Right renal pelvis (tissue), 4 donors: ENCODE measurements at regions not wholly inside any gene's neighbourhood (a gene's known extent, or its start where the extent isn't known, plus 50 kb on each side); places are given as distances from the start of the nearest gene placed in this dataset.

Source experiments
- DNase-seq, 4 donors: peaks; one replicate each; pipeline ENCODE4 v3.0.0-alpha.2; 2013; ENCODE audit warnings: low read depth in 4 of 4, low spot score in 3 of 4, missing footprints in 1 of 4

DNA sequence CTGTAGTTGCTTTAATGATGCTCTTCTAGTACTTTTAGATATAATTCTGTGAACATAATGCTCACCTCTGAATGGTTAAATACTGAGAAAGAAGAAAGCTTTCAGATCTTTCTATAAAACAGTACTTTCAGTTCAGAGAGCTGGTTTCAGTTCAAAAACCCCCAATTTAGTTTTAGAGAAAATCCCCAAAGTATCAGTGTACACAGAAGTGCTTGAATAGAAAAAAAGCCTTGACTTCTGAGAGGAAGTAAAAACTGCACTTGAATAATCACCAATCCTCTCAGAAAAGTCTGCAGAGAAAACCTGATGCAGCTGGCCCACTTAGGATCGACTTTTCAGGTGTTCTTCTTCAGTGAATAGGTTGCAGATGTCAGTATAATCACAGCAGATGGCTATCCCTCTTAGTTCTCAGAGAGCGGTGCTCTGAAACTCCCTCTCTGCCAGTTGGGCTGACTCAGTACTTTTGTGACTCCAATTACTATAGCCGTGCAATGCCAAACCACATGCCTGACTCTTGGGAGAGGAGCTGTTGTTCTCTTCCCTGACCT is 616.3 kb downstream of the LRFN5 start:
- no peak for DNase-seq

DNA sequence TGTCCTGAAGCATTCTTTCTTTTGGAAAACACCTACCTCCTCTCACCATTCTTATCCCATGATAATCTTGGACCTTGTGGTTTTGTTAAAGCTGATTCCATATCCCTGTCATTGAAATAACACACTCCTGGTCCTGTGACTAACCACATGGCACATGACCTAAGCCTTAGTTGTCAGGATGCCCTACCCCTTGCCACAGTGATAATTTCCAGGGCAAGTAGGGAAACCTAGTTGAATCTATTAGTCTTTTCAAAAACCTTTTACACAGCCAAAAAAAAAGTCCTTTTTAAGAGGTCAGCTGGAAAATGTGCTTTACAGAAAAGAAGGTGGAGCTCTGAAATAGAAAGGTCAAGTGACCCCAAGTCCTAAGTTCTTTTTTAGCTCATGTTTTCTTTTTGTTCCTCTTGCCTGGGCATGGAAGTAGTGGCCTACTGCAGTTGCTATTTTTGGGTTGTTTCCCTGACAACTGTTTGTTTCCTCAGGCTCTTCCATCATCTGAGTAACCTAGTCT is 608.4 kb downstream of the LRFN5 start:
- DNase-seq = no peak

DNA sequence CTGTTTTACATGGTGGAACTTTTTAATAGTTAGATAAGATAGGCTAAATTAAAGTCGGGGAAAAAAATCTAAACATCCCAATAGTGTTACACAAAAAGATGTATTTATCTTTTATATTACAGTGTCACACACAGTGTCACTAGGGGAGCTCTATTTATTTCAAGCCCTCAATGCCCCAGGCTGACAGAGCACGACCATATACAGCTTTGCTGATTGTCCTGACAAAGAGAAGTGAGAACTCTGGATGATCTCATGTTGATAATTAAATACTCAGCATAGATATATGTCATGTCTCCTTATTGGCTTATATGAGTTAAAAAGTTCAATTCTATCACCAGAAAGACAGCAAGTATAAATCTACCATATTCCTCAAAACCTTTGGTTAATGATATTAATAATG is 594.3 kb downstream of the LRFN5 start:
- no peak for DNase-seq

GRCh38 chr14:42198010-42198409 is 591.3 kb downstream of the LRFN5 start:
- DNase-seq = no peak

GRCh38 chr14:42192738-42193653 is 586.3 kb downstream of the LRFN5 start:
- no peak for DNase-seq

DNA sequence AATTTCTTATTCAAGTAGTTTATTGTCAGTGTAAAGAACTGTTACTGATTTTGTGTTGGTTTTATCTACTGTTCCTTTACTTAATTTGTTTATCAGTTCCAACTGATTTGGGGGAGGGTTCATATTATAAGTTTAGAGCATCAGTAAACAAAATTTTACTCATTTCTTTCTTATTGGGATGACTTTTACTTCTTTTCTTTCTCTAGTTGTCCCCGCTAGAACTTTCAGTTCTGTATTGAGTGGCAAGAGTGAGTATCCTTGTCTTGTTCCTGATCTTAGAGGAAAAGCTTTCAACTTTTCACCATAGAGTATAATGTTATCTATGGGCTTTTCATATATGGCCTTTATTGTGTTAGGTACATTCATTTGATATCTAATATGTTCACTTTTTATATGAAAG is 584.1 kb downstream of the LRFN5 start:
- no peak for DNase-seq

DNA sequence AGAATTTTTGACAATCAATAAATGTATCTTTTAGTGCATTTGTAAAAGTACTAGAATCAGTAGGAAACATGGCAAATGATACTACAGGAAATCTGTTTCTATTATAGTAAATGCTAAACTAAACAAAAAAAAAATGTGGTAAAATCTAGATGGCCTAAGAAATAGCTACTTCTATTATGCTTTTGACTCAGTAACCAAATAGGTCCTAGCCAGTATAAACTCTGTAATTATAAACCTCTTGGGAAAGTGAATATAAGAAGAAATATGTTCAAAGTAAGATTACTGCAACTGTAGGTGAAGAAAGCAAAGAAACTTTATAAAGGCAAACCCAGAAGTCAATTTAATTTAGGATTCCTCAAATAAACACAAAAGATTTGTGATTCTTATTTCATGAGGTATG is 581.2 kb downstream of the LRFN5 start:
- DNase-seq = no peak

GRCh38 chr14:42185718-42186117 is 579.0 kb downstream of the LRFN5 start:
- no peak for DNase-seq

GRCh38 chr14:42174357-42174756 is 567.7 kb downstream of the LRFN5 start:
- no peak for DNase-seq

DNA sequence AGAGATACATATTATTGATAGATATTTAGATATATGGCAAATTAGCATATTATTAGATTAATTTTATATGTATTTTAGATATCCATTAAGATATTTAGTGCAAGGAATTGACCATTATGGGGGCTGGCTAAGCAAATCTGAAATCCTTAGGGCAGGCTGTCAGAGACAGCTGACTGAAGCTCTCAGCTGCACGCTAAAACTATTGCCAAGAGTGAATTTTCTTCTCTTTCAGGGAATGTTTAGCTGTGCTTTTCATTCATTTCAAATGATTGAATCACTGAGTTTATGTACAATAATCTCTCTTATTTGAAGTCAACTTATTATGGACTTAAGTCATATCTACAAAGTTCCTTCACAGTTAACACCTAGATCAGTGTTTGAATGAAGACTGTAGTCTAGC is 566.5 kb downstream of the LRFN5 start:
- DNase-seq = no peak

GRCh38 chr14:42172304-42172703 is 565.6 kb downstream of the LRFN5 start:
- no peak for DNase-seq

DNA sequence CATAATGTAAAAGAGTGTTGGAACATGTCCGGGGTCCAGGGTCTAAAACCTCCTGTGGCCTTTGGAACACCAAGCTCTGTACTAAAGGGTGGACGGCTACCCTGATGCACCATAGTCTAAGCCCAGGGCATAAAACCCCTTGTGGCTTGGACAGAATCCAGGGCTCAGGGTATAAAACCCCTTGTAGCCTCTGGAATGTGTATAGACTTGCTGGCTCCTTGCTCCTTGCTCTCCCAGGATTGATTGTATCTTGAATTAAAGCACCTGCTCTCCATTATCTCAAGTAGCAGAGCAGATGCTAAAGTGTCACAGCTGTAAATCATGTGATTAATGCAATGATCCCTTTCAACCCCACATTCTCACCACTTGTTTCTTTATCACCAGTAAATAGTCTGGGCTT is 556.5 kb downstream of the LRFN5 start:
- no peak for DNase-seq

DNA sequence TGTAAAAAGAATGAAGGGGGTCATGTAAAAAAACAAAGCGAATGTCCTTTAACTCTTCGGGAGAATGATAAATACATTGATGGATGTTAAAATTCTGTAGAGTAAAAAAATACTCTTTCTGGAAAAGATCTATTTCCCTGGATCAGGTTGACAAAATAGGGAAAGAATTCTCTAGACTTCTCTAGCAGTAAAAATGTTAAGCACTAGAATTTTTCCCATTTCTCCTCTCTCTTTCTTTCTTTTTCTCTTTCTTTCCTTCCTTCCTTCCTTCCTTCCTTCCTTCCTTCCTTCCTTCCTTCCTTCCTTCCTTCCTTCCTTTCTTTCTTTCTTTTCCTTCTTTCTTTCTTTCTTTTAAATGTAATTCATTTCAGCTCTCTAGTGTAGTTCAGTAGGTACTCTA is 552.5 kb downstream of the LRFN5 start:
- DNase-seq = no peak

DNA sequence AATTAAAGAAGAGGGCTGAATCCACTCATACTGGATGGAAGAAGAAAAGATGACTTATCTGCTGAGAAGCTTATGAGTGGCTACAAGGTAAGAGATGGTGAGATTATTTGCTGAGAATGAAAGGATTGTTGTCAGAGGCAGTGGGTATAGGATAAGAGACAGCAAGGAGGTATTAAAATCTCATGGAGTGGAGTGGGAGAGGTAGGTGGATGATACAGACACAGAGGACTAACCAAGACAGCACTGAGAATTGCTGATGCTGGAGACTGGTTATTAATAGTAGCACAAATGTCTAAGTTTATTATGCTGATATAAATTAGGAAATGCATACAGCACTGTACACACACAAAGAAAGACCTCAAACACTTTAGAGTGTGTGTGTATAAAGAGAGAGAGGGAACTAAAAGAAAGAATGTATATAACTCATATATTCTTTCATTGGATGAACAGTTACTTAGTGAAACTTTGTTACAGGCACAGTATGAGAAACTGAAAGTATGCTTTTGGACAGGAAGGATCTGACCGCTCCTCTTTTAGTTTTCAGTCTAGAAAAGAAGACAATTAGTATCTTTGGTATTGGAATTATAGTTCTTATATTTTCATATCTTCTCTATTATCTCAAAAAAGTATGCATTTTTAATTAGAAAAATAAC is 543.1 kb downstream of the LRFN5 start:
- DNase-seq = no peak

- no peak for DNase-seq
Observed at GRCh38 chr14:42145766-42146165, 539.1 kb downstream of the LRFN5 start.

- DNase-seq = no peak
Observed at GRCh38 chr14:42143114-42143513, 536.4 kb downstream of the LRFN5 start.

GRCh38 chr14:42141328-42141727 is 534.7 kb downstream of the LRFN5 start:
- no peak for DNase-seq

DNA sequence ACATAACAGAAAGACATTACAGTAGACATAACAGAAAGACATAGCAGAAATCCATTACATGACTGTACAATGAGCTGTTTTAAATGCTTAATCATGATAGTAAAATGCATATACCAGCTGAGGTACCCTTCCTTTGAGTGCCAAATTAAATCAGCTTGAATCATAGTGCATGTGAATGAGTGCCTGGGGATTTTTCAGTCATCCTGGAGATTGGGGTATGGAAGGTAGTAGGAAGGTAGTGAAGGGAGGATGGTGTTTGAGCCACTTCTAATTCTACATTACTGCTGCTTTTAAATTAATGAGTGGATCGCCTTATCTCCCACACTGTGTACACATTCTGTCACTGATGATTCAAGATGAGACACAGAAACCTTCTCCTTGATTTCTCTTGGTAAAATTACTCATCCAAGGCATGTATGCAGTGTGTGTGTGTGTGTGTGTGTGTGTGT is 534.2 kb downstream of the LRFN5 start:
- DNase-seq = no peak

GRCh38 chr14:42140001-42140400 is 533.3 kb downstream of the LRFN5 start:
- no peak for DNase-seq

GRCh38 chr14:42138406-42138805 is 531.7 kb downstream of the LRFN5 start:
- DNase-seq = no peak

- DNase-seq = no peak
Observed at GRCh38 chr14:42130815-42131214, 524.1 kb downstream of the LRFN5 start.

GRCh38 chr14:42123526-42123925 is 516.9 kb downstream of the LRFN5 start:
- DNase-seq = no peak
